ENCODE measurements at regions not wholly inside any gene's neighbourhood (a gene's known extent, or its start where the extent isn't known, plus 50 kb on each side); places are given as distances from the start of the nearest gene placed in this dataset.

DNA sequence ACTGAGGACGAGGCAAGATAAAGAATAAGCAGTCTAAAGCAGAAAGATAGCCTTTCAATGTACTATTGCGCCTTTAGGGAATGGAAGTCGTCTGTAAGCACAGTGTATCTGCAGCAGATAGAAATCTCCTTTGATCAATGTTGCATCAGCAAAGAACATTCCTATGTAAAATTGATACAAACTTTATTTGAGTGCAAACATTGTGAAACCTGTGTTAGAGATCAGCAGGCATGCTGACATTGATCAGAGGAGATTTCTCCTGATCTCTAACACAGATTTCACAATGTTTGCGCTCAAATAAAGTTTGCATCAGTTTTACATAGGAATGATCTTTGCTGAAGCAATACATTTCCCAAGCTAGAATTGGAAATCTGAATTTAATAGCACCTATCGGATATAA is 1446.8 kb downstream of the MRPL39 start:
- TF ChIP-seq, protein P1, sequence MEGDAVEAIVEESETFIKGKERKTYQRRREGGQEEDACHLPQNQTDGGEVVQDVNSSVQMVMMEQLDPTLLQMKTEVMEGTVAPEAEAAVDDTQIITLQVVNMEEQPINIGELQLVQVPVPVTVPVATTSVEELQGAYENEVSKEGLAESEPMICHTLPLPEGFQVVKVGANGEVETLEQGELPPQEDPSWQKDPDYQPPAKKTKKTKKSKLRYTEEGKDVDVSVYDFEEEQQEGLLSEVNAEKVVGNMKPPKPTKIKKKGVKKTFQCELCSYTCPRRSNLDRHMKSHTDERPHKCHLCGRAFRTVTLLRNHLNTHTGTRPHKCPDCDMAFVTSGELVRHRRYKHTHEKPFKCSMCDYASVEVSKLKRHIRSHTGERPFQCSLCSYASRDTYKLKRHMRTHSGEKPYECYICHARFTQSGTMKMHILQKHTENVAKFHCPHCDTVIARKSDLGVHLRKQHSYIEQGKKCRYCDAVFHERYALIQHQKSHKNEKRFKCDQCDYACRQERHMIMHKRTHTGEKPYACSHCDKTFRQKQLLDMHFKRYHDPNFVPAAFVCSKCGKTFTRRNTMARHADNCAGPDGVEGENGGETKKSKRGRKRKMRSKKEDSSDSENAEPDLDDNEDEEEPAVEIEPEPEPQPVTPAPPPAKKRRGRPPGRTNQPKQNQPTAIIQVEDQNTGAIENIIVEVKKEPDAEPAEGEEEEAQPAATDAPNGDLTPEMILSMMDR (IDR thresholded peaks at IDR 0.05): no peak
- TF ChIP-seq POLR2AphosphoS5 (IDR thresholded peaks at IDR 0.05; ENCODE audit: insufficient read depth in 1 of 2, low read depth in 1 of 2) (no peak), POLR2A (IDR thresholded peaks at IDR 0.05) (no peak)

Data from vagina (tissue), 2 donors.